ENCODE measurements at regions not wholly inside any gene's neighbourhood (a gene's known extent, or its start where the extent isn't known, plus 50 kb on each side); places are given as distances from the start of the nearest gene placed in this dataset.

DNA sequence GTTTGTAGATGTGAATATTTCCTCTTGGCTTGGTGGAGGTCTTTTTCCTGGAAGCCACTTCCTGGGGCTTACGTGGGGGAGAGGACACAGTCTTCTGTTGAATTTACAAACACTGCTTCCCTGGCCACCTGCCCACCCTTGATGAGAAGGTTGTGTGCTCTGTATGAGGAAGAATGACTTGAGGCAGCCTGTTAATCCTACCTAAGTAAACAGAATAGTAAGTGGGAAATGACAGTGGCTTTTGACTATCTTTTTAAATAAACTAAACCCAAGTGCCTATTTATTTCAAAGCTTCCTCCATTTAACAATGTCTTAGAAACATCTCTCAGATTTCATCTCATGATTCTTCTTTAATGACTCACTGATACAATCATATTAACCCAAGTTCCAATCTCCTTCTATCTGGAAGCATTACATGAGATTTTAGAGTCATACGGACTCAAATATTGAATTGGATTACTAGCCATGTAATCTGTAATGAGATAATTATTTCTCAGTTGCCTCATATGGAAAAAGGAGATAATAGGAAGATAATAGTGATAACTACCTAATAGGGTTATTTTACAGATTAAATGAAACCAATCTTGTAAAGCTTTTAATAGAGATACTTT is 96.6 kb upstream of the SMIM36 start:
- H3K9me3 ChIP-seq (ENCODE audit: insufficient read depth, low read depth, low read length): no peaks in the 10 kb centered on the region
- H3K4me1 ChIP-seq (ENCODE audit: insufficient read depth, low read length): peaks cover 6% of the 10 kb centered on the region; the same call in 1 of the 2 replicates
- no peaks in the 10 kb centered on the region for H3K36me3 ChIP-seq (ENCODE audit: insufficient read depth, low read length)
- 100% methylated on average over 1 of the region's 2 CpGs for WGBS
- no peak overlapping the region for H3K9ac ChIP-seq (ENCODE audit: low read depth, low read length)
- no peak overlapping the region for H3K27ac ChIP-seq (ENCODE audit: low read depth, low read length)
- no peak overlapping the region for H3K4me3 ChIP-seq (ENCODE audit: low read length)
- no peaks in the 10 kb centered on the region for H3K27me3 ChIP-seq (ENCODE audit: insufficient read depth, low read length)

DNA sequence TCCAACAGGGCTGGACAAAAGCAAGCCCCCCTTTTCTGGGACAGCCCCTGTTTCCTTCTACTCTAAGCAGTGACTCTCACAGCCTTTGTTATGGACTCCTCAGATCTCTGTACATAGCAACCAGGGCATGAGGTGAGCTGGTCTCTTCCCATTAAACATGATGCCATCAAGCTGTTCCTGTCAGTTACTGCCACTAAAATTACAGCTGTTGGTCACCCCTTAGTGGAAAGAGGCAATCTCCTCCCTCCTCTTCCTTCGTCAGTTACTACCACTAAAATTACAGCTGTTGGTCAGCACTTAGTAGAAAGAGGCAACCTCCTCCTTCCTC is 95.2 kb upstream of the SMIM36 start:
- no peak overlapping the region for H3K27ac ChIP-seq (ENCODE audit: low read depth, low read length)

DNA sequence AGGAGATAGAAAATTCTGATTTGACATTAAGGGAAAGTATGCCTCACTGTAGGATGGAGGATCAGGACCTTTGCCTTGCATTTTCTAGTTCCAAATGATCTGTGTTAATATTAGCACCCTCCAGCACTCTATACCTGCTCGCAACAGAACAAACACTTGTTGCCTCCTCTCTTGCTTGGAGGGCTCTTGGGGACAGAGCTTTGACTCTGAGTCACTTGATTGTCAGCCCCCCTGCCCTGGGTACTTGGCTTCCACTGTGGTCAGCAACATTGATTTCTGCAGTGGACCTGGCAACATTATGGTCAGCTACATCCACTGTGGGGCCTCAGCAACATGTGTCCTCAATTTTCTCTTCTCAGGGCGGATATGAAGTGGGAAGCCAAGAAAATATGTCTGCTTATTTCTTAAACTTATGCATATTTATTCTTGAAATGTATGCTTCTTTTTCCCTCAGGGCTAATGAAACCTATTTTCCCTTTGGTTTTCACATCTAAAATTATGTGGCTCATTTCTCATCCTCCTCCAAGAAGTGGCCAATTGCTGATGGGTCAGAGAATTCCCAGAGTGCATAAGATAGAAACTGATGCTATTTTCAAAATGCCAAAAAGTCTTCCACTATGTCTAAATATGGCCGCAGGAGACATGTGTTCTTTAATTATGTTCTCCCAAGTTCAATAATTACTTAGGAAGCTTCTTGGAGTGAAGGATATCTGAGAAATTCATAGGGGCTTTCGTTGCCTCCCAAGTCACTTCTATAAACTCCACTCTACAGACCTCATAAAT is 94.6 kb upstream of the SMIM36 start:
- no peak overlapping the region for H3K27ac ChIP-seq (ENCODE audit: low read depth, low read length)
- H3K4me1 ChIP-seq (ENCODE audit: insufficient read depth, low read length): peaks cover 13% of the 10 kb centered on the region; the same call in 1 of the 2 replicates
- H3K36me3 ChIP-seq (ENCODE audit: insufficient read depth, low read length): no peaks in the 10 kb centered on the region
- H3K27me3 ChIP-seq (ENCODE audit: insufficient read depth, low read length): no peaks in the 10 kb centered on the region
- 89% methylated on average over 2 of the region's 4 CpGs for WGBS
- H3K9me3 ChIP-seq (ENCODE audit: insufficient read depth, low read depth, low read length): no peaks in the 10 kb centered on the region
- H3K4me3 ChIP-seq (ENCODE audit: low read length): no peak overlapping the region
- no peak overlapping the region for H3K9ac ChIP-seq (ENCODE audit: low read depth, low read length)

More for the DNA sequence above, 95.2 kb upstream of the SMIM36 start:
- Histone ChIP-seq H3K4me1 (ENCODE audit: insufficient read depth, low read length) (peaks cover 13% of the 10 kb centered on the region; the same call in 1 of the 2 replicates), H3K36me3 (ENCODE audit: insufficient read depth, low read length) (no peaks in the 10 kb centered on the region), H3K4me3 (ENCODE audit: low read length) (no peak overlapping the region), H3K9me3 (ENCODE audit: insufficient read depth, low read depth, low read length) (no peaks in the 10 kb centered on the region), H3K9ac (ENCODE audit: low read depth, low read length) (no peak overlapping the region), H3K27me3 (ENCODE audit: insufficient read depth, low read length) (no peaks in the 10 kb centered on the region)
- 94% methylated on average over 1 of the region's 1 CpG for WGBS

DNA sequence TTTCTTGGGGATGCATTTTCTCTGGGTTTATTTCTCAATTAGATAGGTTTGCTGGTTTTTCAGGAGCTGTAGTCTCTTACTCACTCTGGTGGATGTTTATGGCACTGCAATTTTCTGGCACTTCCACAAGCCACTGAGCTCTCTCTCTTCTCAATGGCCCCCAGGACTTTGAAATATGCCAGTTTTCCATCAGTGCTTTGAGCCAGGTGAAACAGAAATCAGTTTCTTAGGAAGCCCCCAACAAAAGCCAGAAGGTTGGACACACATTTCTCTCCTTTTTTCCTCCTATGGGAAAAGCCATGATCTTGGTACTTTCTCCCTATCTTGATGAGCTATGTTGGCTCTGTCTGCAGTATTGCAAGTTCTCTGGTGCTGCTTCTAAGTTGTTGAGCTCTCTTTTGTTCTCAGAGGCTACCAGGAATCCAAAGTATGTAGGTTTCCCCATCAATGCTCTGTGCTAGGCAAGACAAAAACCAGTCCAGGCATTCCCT is 90.7 kb upstream of the SMIM36 start:
- peak overlapping the region; percentile 67; the same call in 1 of the 2 replicates for H3K9ac ChIP-seq (ENCODE audit: low read depth, low read length)
- no peaks in the 10 kb centered on the region for H3K36me3 ChIP-seq (ENCODE audit: insufficient read depth, low read length)

DNA sequence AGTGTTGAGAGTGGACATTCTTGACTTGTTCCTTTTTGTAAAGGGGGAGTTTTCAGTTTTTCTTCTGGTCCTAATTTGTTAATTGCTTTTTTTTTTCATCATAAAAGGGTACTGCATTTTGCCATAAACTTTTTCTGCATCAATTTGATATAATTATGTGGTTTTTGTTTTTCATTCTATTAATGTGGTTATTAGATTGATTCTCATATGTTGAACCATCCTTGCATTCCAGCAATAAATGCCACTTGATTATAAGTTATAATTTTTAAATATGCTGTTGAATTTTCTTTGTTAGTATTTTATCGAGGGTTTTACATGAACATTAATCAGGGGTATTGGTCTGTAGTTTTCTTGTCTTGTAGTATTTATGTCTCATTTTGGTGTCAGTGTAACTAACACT is 87.2 kb upstream of the SMIM36 start:
- Histone ChIP-seq H3K9me3 (ENCODE audit: insufficient read depth, low read depth, low read length) (peaks cover 18% of the 10 kb centered on the region), H3K4me3 (ENCODE audit: low read length) (no peak overlapping the region), H3K36me3 (ENCODE audit: insufficient read depth, low read length) (no peaks in the 10 kb centered on the region), H3K27ac (ENCODE audit: low read depth, low read length) (no peak overlapping the region), H3K9ac (ENCODE audit: low read depth, low read length) (no peak overlapping the region), H3K27me3 (ENCODE audit: insufficient read depth, low read length) (no peaks in the 10 kb centered on the region), H3K4me1 (ENCODE audit: insufficient read depth, low read length) (peaks cover 13% of the 10 kb centered on the region; the same call in 1 of the 2 replicates)
- WGBS: 91% methylated on average over 1 of the region's 1 CpG

More for the DNA sequence above, 90.7 kb upstream of the SMIM36 start:
- no peaks in the 10 kb centered on the region for H3K27me3 ChIP-seq (ENCODE audit: insufficient read depth, low read length)
- peak overlapping the region; percentile 78 for H3K27ac ChIP-seq (ENCODE audit: low read depth, low read length)
- H3K4me1 ChIP-seq (ENCODE audit: insufficient read depth, low read length): peaks cover 13% of the 10 kb centered on the region; the same call in 1 of the 2 replicates
- peak overlapping the region; percentile 28; the same call in 1 of the 2 replicates for H3K4me3 ChIP-seq (ENCODE audit: low read length)
- peaks cover 18% of the 10 kb centered on the region for H3K9me3 ChIP-seq (ENCODE audit: insufficient read depth, low read depth, low read length)

DNA sequence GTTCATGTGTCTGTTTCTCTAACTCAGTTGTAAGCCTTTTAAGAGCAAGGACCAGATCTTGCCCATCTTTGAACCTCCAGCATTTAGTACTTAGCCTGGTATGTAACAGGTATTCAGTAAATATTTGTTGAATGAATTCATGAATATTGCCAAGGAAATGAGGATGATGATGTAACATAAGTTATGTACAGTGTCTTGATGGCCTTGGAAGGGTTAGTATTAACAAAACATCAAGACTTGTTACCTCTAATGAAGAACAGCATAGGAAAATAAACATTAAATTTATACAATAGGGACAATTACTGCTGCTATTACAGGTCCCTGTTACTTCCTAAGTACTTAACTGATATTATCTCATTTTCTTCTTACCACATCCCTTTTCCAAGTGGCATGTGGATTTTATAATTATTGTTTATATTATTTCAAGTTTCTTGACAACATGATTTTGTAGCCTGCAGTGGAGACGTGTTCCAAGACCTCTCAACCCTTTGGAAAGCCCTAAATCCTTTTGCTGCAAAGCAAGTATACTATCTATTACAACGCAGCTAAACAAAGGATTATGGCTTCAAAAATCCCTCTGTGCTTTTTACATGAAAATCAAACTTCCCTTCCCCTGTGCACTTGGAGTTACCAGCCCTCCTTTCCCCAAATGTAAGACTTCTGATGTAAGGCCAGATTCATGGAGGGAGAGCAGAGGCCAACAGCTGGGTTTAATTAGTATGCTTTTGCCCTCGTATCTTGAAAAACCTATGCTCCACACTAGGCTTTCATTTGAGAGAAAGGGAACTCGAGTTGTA is 77.4 kb upstream of the SMIM36 start:
- Histone ChIP-seq H3K27ac (ENCODE audit: low read depth, low read length) (no peak overlapping the region), H3K9me3 (ENCODE audit: insufficient read depth, low read depth, low read length) (no peaks in the 10 kb centered on the region)
- 90% methylated on average over 4 of the region's 4 CpGs for WGBS

DNA sequence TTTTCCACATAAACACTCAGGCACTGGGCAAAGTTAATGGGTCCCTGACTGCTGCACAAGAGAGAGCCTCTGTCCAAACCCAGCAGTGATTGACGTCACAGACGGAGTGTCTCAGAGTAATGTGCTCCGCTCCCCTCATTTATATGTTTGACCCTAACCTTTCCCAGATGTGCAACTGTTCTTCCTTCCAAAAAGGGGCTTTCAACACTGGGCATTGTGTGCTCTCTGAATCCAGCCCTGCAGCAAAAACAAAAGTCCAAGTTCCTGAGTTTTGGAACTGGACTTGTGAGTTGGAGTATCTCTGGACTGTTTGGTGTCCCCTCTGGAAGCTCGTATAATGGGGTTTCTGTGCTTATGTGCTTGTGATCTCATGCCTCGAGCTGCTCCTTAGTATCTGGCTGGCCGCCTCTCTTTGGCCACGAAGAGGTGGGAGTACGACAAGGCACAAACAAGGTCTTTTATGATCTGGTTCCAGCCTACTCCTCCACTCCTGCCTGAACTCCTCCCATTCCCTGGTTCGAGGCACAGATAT is 76.4 kb upstream of the SMIM36 start:
- Histone ChIP-seq H3K4me3 (ENCODE audit: low read length) (no peak overlapping the region), H3K27ac (ENCODE audit: low read depth, low read length) (no peak overlapping the region), H3K27me3 (ENCODE audit: insufficient read depth, low read length) (no peaks in the 10 kb centered on the region), H3K9me3 (ENCODE audit: insufficient read depth, low read depth, low read length) (no peaks in the 10 kb centered on the region), H3K4me1 (ENCODE audit: insufficient read depth, low read length) (no peaks in the 10 kb centered on the region), H3K9ac (ENCODE audit: low read depth, low read length) (no peak overlapping the region), H3K36me3 (ENCODE audit: insufficient read depth, low read length) (no peaks in the 10 kb centered on the region)
- 93% methylated on average over 9 of the region's 9 CpGs for WGBS

More for the DNA sequence above, 77.4 kb upstream of the SMIM36 start:
- H3K9ac ChIP-seq (ENCODE audit: low read depth, low read length): no peak overlapping the region
- no peak overlapping the region for H3K4me3 ChIP-seq (ENCODE audit: low read length)
- no peaks in the 10 kb centered on the region for H3K36me3 ChIP-seq (ENCODE audit: insufficient read depth, low read length)
- no peaks in the 10 kb centered on the region for H3K27me3 ChIP-seq (ENCODE audit: insufficient read depth, low read length)
- H3K4me1 ChIP-seq (ENCODE audit: insufficient read depth, low read length): no peaks in the 10 kb centered on the region

DNA sequence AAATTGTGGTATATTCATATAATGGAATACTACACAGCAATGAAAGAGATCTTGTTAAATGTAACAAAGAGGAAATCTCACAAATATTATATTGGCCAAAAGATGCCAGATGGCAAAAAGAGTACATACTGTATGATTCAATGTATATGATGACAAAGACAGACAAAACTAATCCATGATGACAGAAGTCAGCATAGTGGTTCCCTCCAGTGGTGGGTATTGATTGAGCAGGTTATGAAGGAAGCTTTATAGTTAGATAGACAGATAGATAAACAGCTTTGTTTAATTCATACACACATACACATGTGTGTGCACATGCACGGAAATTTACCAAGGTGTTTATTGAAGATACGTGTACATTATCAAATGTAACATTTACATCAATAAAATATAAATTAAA is 74.4 kb upstream of the SMIM36 start:
- H3K9me3 ChIP-seq (ENCODE audit: insufficient read depth, low read depth, low read length): no peaks in the 10 kb centered on the region
- no peak overlapping the region for H3K9ac ChIP-seq (ENCODE audit: low read depth, low read length)
- no peaks in the 10 kb centered on the region for H3K36me3 ChIP-seq (ENCODE audit: insufficient read depth, low read length)
- WGBS: no CpG with 5 or more reads among the region's 2 CpGs
- H3K27ac ChIP-seq (ENCODE audit: low read depth, low read length): no peak overlapping the region
- no peaks in the 10 kb centered on the region for H3K27me3 ChIP-seq (ENCODE audit: insufficient read depth, low read length)
- H3K4me1 ChIP-seq (ENCODE audit: insufficient read depth, low read length): no peaks in the 10 kb centered on the region
- no peak overlapping the region for H3K4me3 ChIP-seq (ENCODE audit: low read length)

DNA sequence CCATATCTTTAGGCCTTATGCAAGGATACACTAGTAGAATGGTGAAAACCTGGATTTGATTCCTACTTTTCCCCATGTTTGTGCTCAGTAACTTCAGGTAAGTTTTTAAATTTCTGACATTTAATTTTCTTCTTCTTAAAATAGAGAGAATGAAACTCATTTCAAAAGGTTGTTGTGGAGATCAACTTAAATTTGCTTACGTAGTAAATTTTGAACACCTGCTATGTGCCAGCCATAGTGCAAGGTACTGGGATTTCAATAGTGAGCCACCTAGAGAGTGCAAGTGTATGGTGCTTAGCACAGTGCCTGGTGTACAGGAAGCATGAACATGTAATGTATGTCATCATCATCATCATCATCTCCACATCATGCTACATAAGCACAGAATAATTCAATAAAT is 73.6 kb upstream of the SMIM36 start:
- H3K4me1 ChIP-seq (ENCODE audit: insufficient read depth, low read length): no peaks in the 10 kb centered on the region
- H3K27ac ChIP-seq (ENCODE audit: low read depth, low read length): no peak overlapping the region
- H3K36me3 ChIP-seq (ENCODE audit: insufficient read depth, low read length): no peaks in the 10 kb centered on the region
- H3K27me3 ChIP-seq (ENCODE audit: insufficient read depth, low read length): no peaks in the 10 kb centered on the region
- 97% methylated on average over 1 of the region's 1 CpG for WGBS
- H3K4me3 ChIP-seq (ENCODE audit: low read length): no peak overlapping the region
- H3K9ac ChIP-seq (ENCODE audit: low read depth, low read length): no peak overlapping the region
- H3K9me3 ChIP-seq (ENCODE audit: insufficient read depth, low read depth, low read length): no peaks in the 10 kb centered on the region

DNA sequence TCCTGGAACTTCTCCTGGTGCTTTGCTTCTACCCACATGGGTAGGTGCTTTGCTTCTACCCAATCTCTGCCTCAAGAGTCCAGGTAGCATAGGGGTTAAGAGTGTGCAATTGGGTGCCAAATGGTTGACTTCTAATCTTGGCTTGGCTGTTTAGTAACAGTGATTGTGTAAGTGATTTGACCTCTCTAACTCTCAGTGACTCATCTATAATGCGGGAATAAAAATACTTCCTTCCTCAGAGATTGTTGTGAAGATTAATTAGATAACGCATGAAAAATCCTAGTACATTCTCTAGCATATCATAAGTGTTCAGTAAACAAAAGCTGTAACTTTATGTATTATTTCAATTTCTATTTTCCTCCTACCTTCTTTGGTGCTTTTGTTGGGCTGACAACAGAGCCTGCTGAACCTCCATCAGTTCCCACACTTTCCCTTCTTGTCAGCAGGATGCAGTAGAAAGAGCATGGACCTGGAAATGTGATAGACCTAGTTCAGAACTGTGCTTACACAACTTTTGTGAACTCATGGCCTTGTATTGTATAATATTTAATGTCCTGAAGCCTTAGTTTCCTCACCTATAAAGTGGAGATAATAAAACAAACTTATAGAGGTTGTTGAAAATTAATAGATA is 72.9 kb upstream of the SMIM36 start:
- no CpG with 5 or more reads among the region's 2 CpGs for WGBS
- no peaks in the 10 kb centered on the region for H3K4me1 ChIP-seq (ENCODE audit: insufficient read depth, low read length)
- no peaks in the 10 kb centered on the region for H3K9me3 ChIP-seq (ENCODE audit: insufficient read depth, low read depth, low read length)
- H3K27me3 ChIP-seq (ENCODE audit: insufficient read depth, low read length): no peaks in the 10 kb centered on the region
- H3K4me3 ChIP-seq (ENCODE audit: low read length): no peak overlapping the region
- H3K27ac ChIP-seq (ENCODE audit: low read depth, low read length): no peak overlapping the region
- H3K9ac ChIP-seq (ENCODE audit: low read depth, low read length): no peak overlapping the region
- no peaks in the 10 kb centered on the region for H3K36me3 ChIP-seq (ENCODE audit: insufficient read depth, low read length)

Measured in HUES64 (cell line).